Ishikawa (cell line): ENCODE measurements at regions not wholly inside any gene's neighbourhood (a gene's known extent, or its start where the extent isn't known, plus 50 kb on each side); places are given as distances from the start of the nearest gene placed in this dataset.

Experiments used
- FOXM1 ChIP-seq: IDR thresholded peaks from 2 replicates; pipeline ENCODE4 v1.6.1; 2012; ENCODE audit warnings: low read depth, borderline replicate concordance
- RAD21 ChIP-seq: IDR thresholded peaks from 2 replicates; pipeline ENCODE4 v1.6.1; 2012; ENCODE audit warnings: low read depth
- TCF12 ChIP-seq: IDR thresholded peaks from 2 replicates; pipeline ENCODE4 v1.6.1; 2012; ENCODE audit warnings: low read depth
- YY1 ChIP-seq: IDR thresholded peaks from 2 replicates; pipeline ENCODE4 v1.6.1; 2012; ENCODE audit warnings: low read depth

DNA sequence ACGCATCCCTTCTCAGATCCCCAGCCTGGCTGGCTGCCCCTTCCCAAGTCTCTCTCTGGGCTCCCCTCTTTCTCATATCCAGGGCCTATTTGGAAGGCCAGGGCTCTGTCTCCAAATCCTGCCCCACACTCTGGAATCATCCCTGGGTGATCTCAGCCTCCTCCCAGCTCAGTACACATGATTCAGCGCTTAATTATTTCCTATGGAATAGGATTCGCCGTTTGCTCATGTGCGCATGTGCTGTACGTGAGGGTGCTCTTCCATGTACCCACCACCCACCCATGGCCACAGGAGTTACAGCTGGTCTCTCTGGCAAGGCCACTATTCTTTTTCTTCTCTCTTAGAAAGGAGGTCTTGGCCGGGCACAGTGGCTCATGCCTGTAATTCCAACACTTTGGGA is 81.7 kb upstream of the FOXP4 start:
- TF ChIP-seq TCF12 (no peak), RAD21 (no peak), YY1 (no peak), FOXM1 (no peak)
